Superior temporal gyrus (tissue), 1 donor: ENCODE measurements at regions not wholly inside any gene's neighbourhood (a gene's known extent, or its start where the extent isn't known, plus 50 kb on each side); places are given as distances from the start of the nearest gene placed in this dataset.
"Not testable (repeated sequence)": the region's sequence is repeated elsewhere in the genome, so short reads cannot be mapped to it uniquely, and the experiment has no call there.

ENCODE experiments used
- DNase-seq: peaks from one replicate; pipeline ENCODE4 v3.0.0-alpha.2; 2016; ENCODE audit errors: extremely low spot score

GRCh38 chr5:111945535-111945934 lies 188.5 kb upstream of the NREP start:
- DNase-seq = no peak

- DNase-seq = no peak
Observed at GRCh38 chr5:111942661-111943401, 185.8 kb upstream of the NREP start.

- no peak for DNase-seq
Observed at GRCh38 chr5:111942201-111942600, 185.2 kb upstream of the NREP start.

- DNase-seq = no peak
Observed at GRCh38 chr5:111937094-111937493, 180.1 kb upstream of the NREP start.

- no peak for DNase-seq
Observed at GRCh38 chr5:111935835-111936234, 178.8 kb upstream of the NREP start.

GRCh38 chr5:111935009-111935408 lies 178.0 kb upstream of the NREP start:
- DNase-seq = no peak

- no peak for DNase-seq
Observed at GRCh38 chr5:111934511-111934910, 177.5 kb upstream of the NREP start.

- no peak for DNase-seq
Observed at GRCh38 chr5:111933086-111933485, 176.1 kb upstream of the NREP start.

GRCh38 chr5:111932628-111933027 lies 175.6 kb upstream of the NREP start:
- DNase-seq = no peak

GRCh38 chr5:111932199-111932598 lies 175.2 kb upstream of the NREP start:
- DNase-seq = no peak

- DNase-seq = no peak
Observed at GRCh38 chr5:111931655-111932054, 174.7 kb upstream of the NREP start.

- DNase-seq = no peak
Observed at GRCh38 chr5:111930905-111931461, 174.0 kb upstream of the NREP start.

- no peak for DNase-seq
Observed at GRCh38 chr5:111930449-111930848, 173.5 kb upstream of the NREP start.

GRCh38 chr5:111929867-111930266 lies 172.9 kb upstream of the NREP start:
- DNase-seq = no peak

- DNase-seq = no peak
Observed at GRCh38 chr5:111929261-111929660, 172.3 kb upstream of the NREP start.

- DNase-seq = no peak
Observed at GRCh38 chr5:111928511-111928910, 171.5 kb upstream of the NREP start.

GRCh38 chr5:111927191-111927590 lies 170.2 kb upstream of the NREP start:
- DNase-seq = no peak

GRCh38 chr5:111926026-111926425 lies 169.0 kb upstream of the NREP start:
- no peak for DNase-seq

GRCh38 chr5:111922344-111922743 lies 165.3 kb upstream of the NREP start:
- no peak for DNase-seq

GRCh38 chr5:111921691-111922090 lies 164.7 kb upstream of the NREP start:
- DNase-seq = not testable (repeated sequence)

- no peak for DNase-seq
Observed at GRCh38 chr5:111914966-111915636, 158.1 kb upstream of the NREP start.

GRCh38 chr5:111902436-111902835 lies 145.4 kb upstream of the NREP start:
- no peak for DNase-seq

- no peak for DNase-seq
Observed at GRCh38 chr5:111901296-111901695, 144.3 kb upstream of the NREP start.
